ENCODE measurements at regions not wholly inside any gene's neighbourhood (a gene's known extent, or its start where the extent isn't known, plus 50 kb on each side); places are given as distances from the start of the nearest gene placed in this dataset.

- TF ChIP-seq REST (IDR thresholded peaks at IDR 0.05; ENCODE audit: insufficient read depth in 1 of 2, low read depth in 2 of 2, low read length in 2 of 2) (no peak), SIN3A (IDR thresholded peaks at IDR 0.05; ENCODE audit: borderline replicate concordance, insufficient read depth, low read length) (no peak), FOXP2 (optimal IDR thresholded peaks at IDR 0.05; ENCODE audit: borderline replicate concordance, extremely low read depth, extremely low read length, insufficient read depth) (no peak), POLR2AphosphoS5 (IDR thresholded peaks at IDR 0.05; ENCODE audit: low read depth, low read length) (no peak), TAF1 (IDR thresholded peaks at IDR 0.05; ENCODE audit: borderline replicate concordance, insufficient read depth, low read length) (no peak)
These were observed 108.0 kb upstream of the MTAP start for GRCh38 chr9:21694424-21694823.

- no peak for TF ChIP-seq FOXP2 (optimal IDR thresholded peaks at IDR 0.05; ENCODE audit: borderline replicate concordance, extremely low read depth, extremely low read length, insufficient read depth)
- TF ChIP-seq SIN3A (IDR thresholded peaks at IDR 0.05; ENCODE audit: borderline replicate concordance, insufficient read depth, low read length), result no peak
- TF ChIP-seq TAF1 (IDR thresholded peaks at IDR 0.05; ENCODE audit: borderline replicate concordance, insufficient read depth, low read length), result no peak
These were observed 107.0 kb upstream of the MTAP start for GRCh38 chr9:21695443-21695842.

GRCh38 chr9:21695874-21696341 lies 106.5 kb upstream of the MTAP start:
- no peak for TF ChIP-seq TAF1 (IDR thresholded peaks at IDR 0.05; ENCODE audit: borderline replicate concordance, insufficient read depth, low read length)
- no peak for TF ChIP-seq FOXP2 (optimal IDR thresholded peaks at IDR 0.05; ENCODE audit: borderline replicate concordance, extremely low read depth, extremely low read length, insufficient read depth)
- TF ChIP-seq SIN3A (IDR thresholded peaks at IDR 0.05; ENCODE audit: borderline replicate concordance, insufficient read depth, low read length), result no peak
- TF ChIP-seq POLR2AphosphoS5 (IDR thresholded peaks at IDR 0.05; ENCODE audit: low read depth, low read length), result no peak
- TF ChIP-seq REST (IDR thresholded peaks at IDR 0.05; ENCODE audit: insufficient read depth in 1 of 2, low read depth in 2 of 2, low read length in 2 of 2), result no peak

GRCh38 chr9:21696411-21696871 lies 106.0 kb upstream of the MTAP start:
- TF ChIP-seq SIN3A (IDR thresholded peaks at IDR 0.05; ENCODE audit: borderline replicate concordance, insufficient read depth, low read length), result no peak
- TF ChIP-seq TAF1 (IDR thresholded peaks at IDR 0.05; ENCODE audit: borderline replicate concordance, insufficient read depth, low read length), result no peak
- TF ChIP-seq FOXP2 (optimal IDR thresholded peaks at IDR 0.05; ENCODE audit: borderline replicate concordance, extremely low read depth, extremely low read length, insufficient read depth), result no peak
- TF ChIP-seq REST (IDR thresholded peaks at IDR 0.05; ENCODE audit: insufficient read depth in 1 of 2, low read depth in 2 of 2, low read length in 2 of 2), result no peak
- no peak for TF ChIP-seq POLR2AphosphoS5 (IDR thresholded peaks at IDR 0.05; ENCODE audit: low read depth, low read length)

- TF ChIP-seq REST (IDR thresholded peaks at IDR 0.05; ENCODE audit: insufficient read depth in 1 of 2, low read depth in 2 of 2, low read length in 2 of 2), result no peak
- TF ChIP-seq TAF1 (IDR thresholded peaks at IDR 0.05; ENCODE audit: borderline replicate concordance, insufficient read depth, low read length), result no peak
- TF ChIP-seq SIN3A (IDR thresholded peaks at IDR 0.05; ENCODE audit: borderline replicate concordance, insufficient read depth, low read length), result no peak
- TF ChIP-seq FOXP2 (optimal IDR thresholded peaks at IDR 0.05; ENCODE audit: borderline replicate concordance, extremely low read depth, extremely low read length, insufficient read depth), result no peak
- TF ChIP-seq POLR2AphosphoS5 (IDR thresholded peaks at IDR 0.05; ENCODE audit: low read depth, low read length), result no peak
These were observed 94.2 kb upstream of the MTAP start for GRCh38 chr9:21708260-21708711.
